GM10248 (cell line): ENCODE measurements at regions not wholly inside any gene's neighbourhood (a gene's known extent, or its start where the extent isn't known, plus 50 kb on each side); places are given as distances from the start of the nearest gene placed in this dataset.

ENCODE experiments used
- CTCF ChIA-PET: fragments of 300-600 bp; sonication (Branson Sonifier 250); formaldehyde crosslinking; extraction: SDS; loops from one replicate; lab custom pipeline; 2021; ENCODE audit warnings: antibody characterized with exemption; lab: Yijun Ruan, JAX
- POLR2A ChIA-PET: fragments of 350-650 bp; sonication (Branson Sonifier 250); formaldehyde crosslinking; extraction: SDS; loops from one replicate; lab custom pipeline; 2020; ENCODE audit warnings: antibody characterized with exemption; lab: Yijun Ruan, JAX
- DNase-seq: peaks from one replicate; pipeline ENCODE4 v3.0.0; 2012; ENCODE audit errors: extremely low spot score
- TF ChIP-seq, protein P1 (sequence below): IDR thresholded peaks from 2 replicates; pipeline ENCODE4 v1.5.1; 2012; ENCODE audit warnings: mild to moderate bottlenecking, low read depth; ENCODE audit errors: extremely low read depth, missing control alignments, control extremely low read depth

DNA sequence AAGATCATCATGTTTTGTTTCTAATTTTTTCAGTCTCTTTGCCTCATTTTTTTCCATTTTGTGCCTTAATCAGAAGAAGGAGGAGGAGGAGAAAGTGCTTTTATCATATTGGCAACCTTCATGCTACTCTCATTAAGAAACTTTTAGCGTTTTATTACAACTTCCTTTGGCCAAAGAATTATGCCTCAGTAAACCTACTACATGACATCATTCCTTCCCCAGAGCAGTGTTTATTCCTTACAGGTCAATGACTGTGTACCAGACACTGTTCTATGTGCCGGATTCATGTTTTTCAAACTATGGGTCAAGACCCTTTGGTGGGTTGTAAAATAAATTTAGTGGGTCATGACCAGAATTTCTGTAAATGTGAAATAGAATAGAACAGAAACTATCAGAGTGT, 110.4 kb downstream of the SLC30A10 start:
- TF ChIP-seq, protein P1, sequence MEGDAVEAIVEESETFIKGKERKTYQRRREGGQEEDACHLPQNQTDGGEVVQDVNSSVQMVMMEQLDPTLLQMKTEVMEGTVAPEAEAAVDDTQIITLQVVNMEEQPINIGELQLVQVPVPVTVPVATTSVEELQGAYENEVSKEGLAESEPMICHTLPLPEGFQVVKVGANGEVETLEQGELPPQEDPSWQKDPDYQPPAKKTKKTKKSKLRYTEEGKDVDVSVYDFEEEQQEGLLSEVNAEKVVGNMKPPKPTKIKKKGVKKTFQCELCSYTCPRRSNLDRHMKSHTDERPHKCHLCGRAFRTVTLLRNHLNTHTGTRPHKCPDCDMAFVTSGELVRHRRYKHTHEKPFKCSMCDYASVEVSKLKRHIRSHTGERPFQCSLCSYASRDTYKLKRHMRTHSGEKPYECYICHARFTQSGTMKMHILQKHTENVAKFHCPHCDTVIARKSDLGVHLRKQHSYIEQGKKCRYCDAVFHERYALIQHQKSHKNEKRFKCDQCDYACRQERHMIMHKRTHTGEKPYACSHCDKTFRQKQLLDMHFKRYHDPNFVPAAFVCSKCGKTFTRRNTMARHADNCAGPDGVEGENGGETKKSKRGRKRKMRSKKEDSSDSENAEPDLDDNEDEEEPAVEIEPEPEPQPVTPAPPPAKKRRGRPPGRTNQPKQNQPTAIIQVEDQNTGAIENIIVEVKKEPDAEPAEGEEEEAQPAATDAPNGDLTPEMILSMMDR: no peak
- CTCF ChIA-PET: no interaction called here

GRCh38 chr1:219813294-219813693, 115.1 kb downstream of the SLC30A10 start:
- no peak for DNase-seq
- TF ChIP-seq, protein P1: no peak
- ChIA-PET POLR2A (no interaction called here), CTCF (interaction anchor here (0.6 to 3.0 kb wide), 15 partner anchors 9 to 1514 kb away, joined by 3 to 20 read pairs (median 5); no protein-coding TSS in a partner anchor)

More for the DNA sequence above, 110.4 kb downstream of the SLC30A10 start:
- no peak for DNase-seq
- POLR2A ChIA-PET: no interaction called here

DNA sequence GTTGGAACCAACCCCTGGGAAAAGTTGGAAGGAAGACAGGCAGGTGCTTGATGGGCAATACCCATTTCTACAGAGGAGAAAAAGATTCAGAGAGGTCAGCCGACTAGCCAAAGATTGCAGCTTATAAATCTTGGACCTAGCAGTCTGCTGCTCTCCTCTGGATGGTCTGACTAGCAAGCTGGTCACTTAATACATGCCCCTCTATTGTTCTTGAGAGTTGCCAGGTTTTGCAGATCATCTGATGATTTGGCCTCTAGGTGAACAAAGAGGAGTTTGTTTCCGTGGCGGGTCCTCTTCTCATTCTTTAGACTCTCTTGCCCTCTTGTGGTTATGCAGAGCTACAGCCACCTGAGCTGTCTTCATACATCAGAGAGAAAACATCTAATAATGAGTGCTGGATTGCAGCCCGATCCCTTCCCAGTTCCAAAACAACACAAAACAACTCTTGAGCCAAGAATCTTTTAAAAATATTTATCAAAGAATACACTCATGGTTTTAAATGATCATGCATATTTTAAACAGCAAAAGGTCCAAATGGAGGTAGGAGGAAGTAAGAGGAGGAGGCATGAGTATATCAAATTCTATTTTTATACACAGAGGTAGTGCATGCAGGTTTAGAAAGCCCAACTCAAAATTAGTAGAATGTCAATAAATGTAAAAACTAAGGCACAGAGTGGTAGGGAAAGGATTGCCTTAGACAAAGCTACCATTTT, 115.7 kb downstream of the SLC30A10 start:
- TF ChIP-seq, protein P1: peak; percentile 88
- POLR2A ChIA-PET: no interaction called here
- DNase-seq: peak; percentile 53
- CTCF ChIA-PET: interaction anchor here (0.6 to 3.0 kb wide), 17 partner anchors 10 to 1514 kb away, joined by 3 to 20 read pairs (median 4); no protein-coding TSS in a partner anchor

DNA sequence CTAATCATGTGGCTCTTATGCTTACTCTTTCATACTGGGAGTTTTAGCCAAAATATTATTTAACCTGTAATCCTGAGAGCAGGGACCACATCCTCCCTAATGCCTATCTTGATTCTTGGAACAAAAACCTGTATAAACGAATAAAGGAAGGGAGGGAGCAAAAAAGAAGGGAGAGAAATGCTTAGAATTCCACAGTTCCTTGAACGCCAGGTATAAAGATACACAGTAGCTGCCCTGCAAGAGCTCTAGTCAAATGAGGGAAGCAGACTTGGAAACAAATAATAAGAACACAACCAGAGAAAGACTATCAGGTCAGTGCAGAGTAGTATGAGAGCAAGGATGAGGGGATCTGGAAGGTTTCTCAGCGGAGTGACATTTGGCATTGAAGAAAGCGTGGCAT, 116.3 kb downstream of the SLC30A10 start:
- DNase-seq: no peak
- TF ChIP-seq, protein P1: no peak
- CTCF ChIA-PET: interaction anchor here (0.7 to 3.0 kb wide), 14 partner anchors 9 to 1513 kb away, joined by 3 to 20 read pairs (median 5); no protein-coding TSS in a partner anchor
- POLR2A ChIA-PET: no interaction called here

- DNase-seq: no peak
- POLR2A ChIA-PET: no interaction called here
- TF ChIP-seq, protein P1: no peak
- CTCF ChIA-PET: interaction anchor here (1.3 to 3.0 kb wide), 4 partner anchors 8 to 1481 kb away, joined by 3 to 20 read pairs (median 4); no protein-coding TSS in a partner anchor
Observed at GRCh38 chr1:219810451-219810850, 117.9 kb downstream of the SLC30A10 start.

DNA sequence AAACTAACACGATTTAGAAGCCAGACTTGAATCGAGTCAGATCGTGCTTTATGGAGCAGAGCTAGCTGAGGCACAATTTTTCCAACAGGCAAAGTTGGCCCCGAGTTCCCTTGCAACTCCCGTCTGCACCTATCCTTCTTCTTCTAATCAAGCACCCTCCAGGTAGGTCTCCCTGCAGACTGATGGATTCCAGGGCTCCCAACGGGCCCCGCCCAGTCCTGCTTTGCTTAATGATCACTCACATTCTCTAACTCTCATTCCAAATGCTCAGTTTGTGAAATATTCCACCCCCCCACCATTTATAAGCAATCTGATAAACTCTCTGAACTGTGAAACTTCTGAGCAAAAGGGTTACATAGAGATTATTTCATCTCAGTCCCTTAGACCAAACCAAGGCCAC, 119.6 kb downstream of the SLC30A10 start:
- TF ChIP-seq, protein P1: no peak
- no peak for DNase-seq
- ChIA-PET CTCF (interaction anchor here (1.0 to 1.2 kb wide), 2 partner anchors 17 to 19 kb away, joined by 3 to 4 read pairs; no protein-coding TSS in a partner anchor), POLR2A (no interaction called here)
